ENCODE measurements at regions not wholly inside any gene's neighbourhood (a gene's known extent, or its start where the extent isn't known, plus 50 kb on each side); places are given as distances from the start of the nearest gene placed in this dataset.
"Not testable (repeated sequence)": the region's sequence is repeated elsewhere in the genome, so short reads cannot be mapped to it uniquely, and the experiment has no call there.

GRCh38 chr9:13023498-13023897, 248.7 kb downstream of the LURAP1L start:
- Histone ChIP-seq H3K36me3 (ENCODE audit: control insufficient read depth, insufficient read depth, low read length) (no peaks in the 10 kb centered on the region), H3K27me3 (ENCODE audit: control insufficient read depth, insufficient read depth, low read length) (no peaks in the 10 kb centered on the region), H3K4me1 (ENCODE audit: control insufficient read depth, insufficient read depth, low read length, poor library complexity, severe bottlenecking) (no peaks in the 10 kb centered on the region), H3K9me3 (ENCODE audit: control insufficient read depth in 2 of 2, low read length in 2 of 2) (no peaks in the 10 kb centered on the region), H3K4me3 (ENCODE audit: low read depth, low read length) (no peak overlapping the region), H3K27ac (ENCODE audit: insufficient read depth, low read length, poor library complexity, severe bottlenecking) (no peak overlapping the region)
- ATAC-seq (ENCODE audit: low read depth in 2 of 2), result no peak
- Mint-ChIP-seq H3K9me3 (peaks cover 0 to 25% (median 8%) of the 10 kb centered on the region in 7 donors), H3K4me3 (no peak overlapping the region), H3K27me3 (no peaks in the 10 kb centered on the region), H3K36me3 (no peaks in the 10 kb centered on the region), H3K4me1 (no peaks in the 10 kb centered on the region), H3K27ac (no peak overlapping the region)
- no peak for DNase-seq

DNA sequence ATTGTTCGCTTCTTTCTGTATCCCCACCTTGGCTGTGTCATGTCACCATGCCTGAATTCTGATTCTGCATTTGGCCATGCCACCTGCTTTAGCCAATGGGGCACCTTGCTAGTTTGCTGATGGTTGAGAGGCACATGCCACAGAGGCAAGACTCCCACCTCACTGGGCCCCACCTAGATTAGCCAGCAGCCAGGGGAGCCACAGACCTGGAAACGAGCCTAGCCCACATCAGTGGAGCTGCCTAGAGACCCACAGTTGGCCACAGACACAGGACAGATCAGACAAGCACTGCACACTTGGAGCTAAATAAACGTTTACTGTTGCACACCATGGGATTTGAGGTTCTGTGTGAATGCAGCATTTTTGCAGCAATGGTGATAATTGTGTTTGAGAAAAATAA, 252.1 kb downstream of the LURAP1L start:
- Mint-ChIP-seq H3K36me3 (no peaks in the 10 kb centered on the region), H3K4me1 (peaks cover 0 to 7% (median 0%) of the 10 kb centered on the region in 4 donors), H3K27ac (no peak overlapping the region), H3K27me3 (no peaks in the 10 kb centered on the region), H3K9me3 (peaks cover 3 to 28% (median 8%) of the 10 kb centered on the region in 7 donors), H3K4me3 (no peak overlapping the region)
- no peaks in the 10 kb centered on the region for H3K27me3 ChIP-seq (ENCODE audit: control insufficient read depth, insufficient read depth, low read length)
- H3K4me3 ChIP-seq (ENCODE audit: low read depth, low read length), result no peak overlapping the region
- no peaks in the 10 kb centered on the region for H3K9me3 ChIP-seq (ENCODE audit: control insufficient read depth in 2 of 2, low read length in 2 of 2)
- no peaks in the 10 kb centered on the region for H3K4me1 ChIP-seq (ENCODE audit: control insufficient read depth, insufficient read depth, low read length, poor library complexity, severe bottlenecking)
- ATAC-seq (ENCODE audit: low read depth in 2 of 2), result no peak
- no peaks in the 10 kb centered on the region for H3K36me3 ChIP-seq (ENCODE audit: control insufficient read depth, insufficient read depth, low read length)
- no peak for DNase-seq
- no peak overlapping the region for H3K27ac ChIP-seq (ENCODE audit: insufficient read depth, low read length, poor library complexity, severe bottlenecking)

GRCh38 chr9:13027879-13028278, 251.6 kb downstream of the MPDZ start:
- no peak for DNase-seq
- no peaks in the 10 kb centered on the region for H3K4me1 ChIP-seq (ENCODE audit: control insufficient read depth, insufficient read depth, low read length, poor library complexity, severe bottlenecking)
- ATAC-seq (ENCODE audit: low read depth in 2 of 2), result no peak
- no peaks in the 10 kb centered on the region for H3K9me3 ChIP-seq (ENCODE audit: control insufficient read depth in 2 of 2, low read length in 2 of 2)
- no peak overlapping the region for H3K27ac ChIP-seq (ENCODE audit: insufficient read depth, low read length, poor library complexity, severe bottlenecking)
- no peaks in the 10 kb centered on the region for H3K36me3 ChIP-seq (ENCODE audit: control insufficient read depth, insufficient read depth, low read length)
- Mint-ChIP-seq H3K27me3 (no peaks in the 10 kb centered on the region), H3K4me1 (peaks cover 0 to 7% (median 0%) of the 10 kb centered on the region in 4 donors), H3K4me3 (no peak overlapping the region), H3K27ac (no peak overlapping the region), H3K9me3 (peaks cover 3 to 22% (median 7%) of the 10 kb centered on the region in 7 donors), H3K36me3 (no peaks in the 10 kb centered on the region)
- H3K27me3 ChIP-seq (ENCODE audit: control insufficient read depth, insufficient read depth, low read length), result no peaks in the 10 kb centered on the region
- H3K4me3 ChIP-seq (ENCODE audit: low read depth, low read length), result no peak overlapping the region

DNA sequence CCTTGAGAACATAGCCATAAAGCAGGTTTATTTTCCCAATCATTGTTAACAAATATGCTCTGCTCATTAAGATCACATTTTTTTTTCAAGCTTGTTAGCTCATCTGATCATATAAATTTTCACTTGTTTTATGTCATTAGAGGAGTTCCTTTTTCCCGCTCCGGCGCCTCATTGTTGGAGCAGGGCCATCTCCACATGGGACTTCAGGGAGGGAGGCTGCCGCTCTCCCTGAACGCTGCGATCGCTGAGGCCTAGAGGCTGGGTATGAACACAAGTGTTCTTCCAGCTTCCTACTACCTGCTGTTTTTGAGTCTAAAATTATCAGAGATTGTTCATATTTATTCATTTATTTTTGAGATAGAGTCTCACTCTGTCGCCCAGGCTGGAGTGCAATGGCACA, 246.9 kb downstream of the MPDZ start:
- ATAC-seq (ENCODE audit: low read depth in 2 of 2), result no peak
- Histone ChIP-seq H3K27ac (ENCODE audit: insufficient read depth, low read length, poor library complexity, severe bottlenecking) (no peak overlapping the region), H3K9me3 (ENCODE audit: control insufficient read depth in 2 of 2, low read length in 2 of 2) (no peaks in the 10 kb centered on the region), H3K4me3 (ENCODE audit: low read depth, low read length) (no peak overlapping the region), H3K36me3 (ENCODE audit: control insufficient read depth, insufficient read depth, low read length) (no peaks in the 10 kb centered on the region), H3K4me1 (ENCODE audit: control insufficient read depth, insufficient read depth, low read length, poor library complexity, severe bottlenecking) (no peaks in the 10 kb centered on the region), H3K27me3 (ENCODE audit: control insufficient read depth, insufficient read depth, low read length) (no peaks in the 10 kb centered on the region)
- no peak for DNase-seq
- H3K4me3 Mint-ChIP-seq, result no peak overlapping the region
- peaks cover 3 to 15% (median 4%) of the 10 kb centered on the region in 7 donors for H3K9me3 Mint-ChIP-seq
- no peaks in the 10 kb centered on the region for H3K36me3 Mint-ChIP-seq
- H3K27ac Mint-ChIP-seq, result no peak overlapping the region
- no peaks in the 10 kb centered on the region for H3K27me3 Mint-ChIP-seq
- H3K4me1 Mint-ChIP-seq, result peaks cover 0 to 7% (median 0%) of the 10 kb centered on the region in 4 donors

DNA sequence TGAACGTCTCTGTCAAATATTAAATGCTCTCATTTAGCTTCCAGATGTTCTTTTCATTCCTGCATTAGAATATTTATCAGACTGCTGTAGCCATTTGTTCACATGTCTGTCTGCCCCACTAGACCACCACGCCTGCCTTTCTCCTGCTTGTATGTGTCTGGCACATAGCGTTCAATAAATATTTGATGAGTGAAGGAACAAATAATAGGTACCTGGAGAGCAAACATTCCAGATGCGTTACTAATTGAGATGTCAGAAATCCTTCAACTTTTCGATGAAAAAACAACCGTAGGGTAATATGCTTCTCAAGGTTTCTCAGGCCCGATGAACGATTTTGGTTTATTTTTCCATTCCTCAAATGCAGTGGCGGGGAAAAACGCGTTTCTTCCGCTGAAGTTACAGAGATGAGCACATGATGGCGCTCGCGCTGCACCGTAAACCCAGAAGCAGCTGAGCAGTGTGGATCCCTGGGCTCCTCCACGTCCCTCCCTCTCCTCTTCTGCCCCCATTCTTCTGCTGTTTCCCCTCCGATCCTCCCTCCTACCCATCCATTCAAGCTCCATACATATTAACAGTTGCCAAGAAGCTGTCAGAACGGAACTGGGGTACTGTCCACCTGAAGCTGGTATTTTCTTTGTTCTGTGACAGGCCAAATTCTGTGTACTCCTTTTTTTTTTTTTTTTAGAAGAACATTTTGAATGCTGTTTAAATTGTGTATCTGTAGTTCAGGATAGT, 245.4 kb downstream of the MPDZ start:
- Mint-ChIP-seq H3K4me1 (peaks cover 0 to 7% (median 0%) of the 10 kb centered on the region in 4 donors), H3K27me3 (no peaks in the 10 kb centered on the region), H3K4me3 (no peak overlapping the region), H3K27ac (no peak overlapping the region), H3K36me3 (no peaks in the 10 kb centered on the region), H3K9me3 (peaks cover 1 to 15% (median 4%) of the 10 kb centered on the region in 7 donors)
- Histone ChIP-seq H3K4me1 (ENCODE audit: control insufficient read depth, insufficient read depth, low read length, poor library complexity, severe bottlenecking) (no peaks in the 10 kb centered on the region), H3K4me3 (ENCODE audit: low read depth, low read length) (no peak overlapping the region), H3K9me3 (ENCODE audit: control insufficient read depth in 2 of 2, low read length in 2 of 2) (no peaks in the 10 kb centered on the region), H3K36me3 (ENCODE audit: control insufficient read depth, insufficient read depth, low read length) (no peaks in the 10 kb centered on the region), H3K27ac (ENCODE audit: insufficient read depth, low read length, poor library complexity, severe bottlenecking) (no peak overlapping the region), H3K27me3 (ENCODE audit: control insufficient read depth, insufficient read depth, low read length) (no peaks in the 10 kb centered on the region)
- DNase-seq, result no peak
- ATAC-seq (ENCODE audit: low read depth in 2 of 2), result no peak

DNA sequence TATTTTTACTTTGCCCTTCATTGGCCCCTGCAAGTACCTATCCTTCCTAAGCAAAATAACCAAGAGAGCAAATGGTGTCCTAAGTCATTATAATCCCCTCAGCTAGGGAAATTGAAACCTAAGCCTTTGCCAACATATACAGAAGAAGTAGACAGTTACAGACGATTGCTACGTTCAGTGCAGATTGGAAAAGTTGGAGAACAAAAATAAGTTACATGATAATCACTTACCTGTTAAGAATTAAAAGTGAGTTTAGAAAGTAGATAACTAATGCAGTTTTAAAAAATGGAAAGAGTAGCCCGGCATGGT, 244.8 kb downstream of the MPDZ start:
- DNase-seq, result no peak
- Histone ChIP-seq H3K4me3 (ENCODE audit: low read depth, low read length) (no peak overlapping the region), H3K36me3 (ENCODE audit: control insufficient read depth, insufficient read depth, low read length) (no peaks in the 10 kb centered on the region), H3K27ac (ENCODE audit: insufficient read depth, low read length, poor library complexity, severe bottlenecking) (no peak overlapping the region), H3K27me3 (ENCODE audit: control insufficient read depth, insufficient read depth, low read length) (no peaks in the 10 kb centered on the region), H3K4me1 (ENCODE audit: control insufficient read depth, insufficient read depth, low read length, poor library complexity, severe bottlenecking) (no peaks in the 10 kb centered on the region), H3K9me3 (ENCODE audit: control insufficient read depth in 2 of 2, low read length in 2 of 2) (no peaks in the 10 kb centered on the region)
- Mint-ChIP-seq H3K9me3 (peaks cover under 1 to 15% (median 3%) of the 10 kb centered on the region in 7 donors), H3K36me3 (no peaks in the 10 kb centered on the region), H3K4me1 (peaks cover 0 to 7% (median 0%) of the 10 kb centered on the region in 4 donors), H3K4me3 (no peak overlapping the region), H3K27ac (no peak overlapping the region), H3K27me3 (no peaks in the 10 kb centered on the region)
- no peak for ATAC-seq (ENCODE audit: low read depth in 2 of 2)

DNA sequence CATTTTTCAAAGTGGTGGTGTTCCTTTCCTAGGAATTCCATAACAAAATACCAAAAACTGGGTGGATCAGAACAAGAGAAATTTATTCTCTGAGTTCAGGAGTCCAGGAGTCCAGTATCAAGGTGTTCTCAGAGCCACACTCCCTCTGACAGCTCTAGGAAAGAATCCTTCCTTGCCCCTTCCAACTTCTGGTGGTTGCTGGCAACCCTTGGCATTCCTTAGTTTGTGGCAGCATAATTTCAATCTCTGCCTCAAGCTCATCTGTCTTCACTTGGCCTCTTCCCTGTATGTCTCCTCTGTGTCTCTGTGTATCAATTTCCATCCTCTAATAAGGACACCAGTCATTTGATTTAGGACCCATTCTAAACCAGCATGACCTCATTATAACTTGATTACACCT, 243.7 kb downstream of the MPDZ start:
- no peaks in the 10 kb centered on the region for H3K27me3 ChIP-seq (ENCODE audit: control insufficient read depth, insufficient read depth, low read length)
- H3K4me3 ChIP-seq (ENCODE audit: low read depth, low read length), result no peak overlapping the region
- Mint-ChIP-seq H3K4me1 (no peaks in the 10 kb centered on the region), H3K36me3 (no peaks in the 10 kb centered on the region), H3K27ac (no peak overlapping the region), H3K4me3 (no peak overlapping the region), H3K9me3 (peaks cover 0 to 8% (median under 1%) of the 10 kb centered on the region in 7 donors), H3K27me3 (no peaks in the 10 kb centered on the region)
- no peaks in the 10 kb centered on the region for H3K4me1 ChIP-seq (ENCODE audit: control insufficient read depth, insufficient read depth, low read length, poor library complexity, severe bottlenecking)
- H3K27ac ChIP-seq (ENCODE audit: insufficient read depth, low read length, poor library complexity, severe bottlenecking), result no peak overlapping the region
- DNase-seq (no peak), ATAC-seq (ENCODE audit: low read depth in 2 of 2) (no peak)
- H3K36me3 ChIP-seq (ENCODE audit: control insufficient read depth, insufficient read depth, low read length), result no peaks in the 10 kb centered on the region
- H3K9me3 ChIP-seq (ENCODE audit: control insufficient read depth in 2 of 2, low read length in 2 of 2), result no peaks in the 10 kb centered on the region

- H3K9me3 Mint-ChIP-seq; H3K36me3 Mint-ChIP-seq; H3K27ac Mint-ChIP-seq; H3K4me1 ChIP-seq (ENCODE audit: control insufficient read depth, insufficient read depth, low read length, poor library complexity, severe bottlenecking); H3K27me3 ChIP-seq (ENCODE audit: control insufficient read depth, insufficient read depth, low read length); H3K36me3 ChIP-seq (ENCODE audit: control insufficient read depth, insufficient read depth, low read length); H3K9me3 ChIP-seq (ENCODE audit: control insufficient read depth in 2 of 2, low read length in 2 of 2); H3K4me3 ChIP-seq (ENCODE audit: low read depth, low read length); H3K27me3 Mint-ChIP-seq; DNase-seq; ATAC-seq (ENCODE audit: low read depth in 2 of 2); H3K27ac ChIP-seq (ENCODE audit: insufficient read depth, low read length, poor library complexity, severe bottlenecking); H3K4me3 Mint-ChIP-seq; H3K4me1 Mint-ChIP-seq: not testable (repeated sequence)
These were observed 241.7 kb downstream of the MPDZ start for GRCh38 chr9:13037808-13038207.
